Thyroid gland (tissue), 4 donors: ENCODE measurements at regions not wholly inside any gene's neighbourhood (a gene's known extent, or its start where the extent isn't known, plus 50 kb on each side); places are given as distances from the start of the nearest gene placed in this dataset.
A peak's percentile ranks its signal among the peaks of the same experiment; 100 is the strongest.

ENCODE experiments used
- DNase-seq, 2 donors: peaks; one replicate each; pipeline ENCODE4 v3.0.0-alpha.2; 2019
- H3K27ac ChIP-seq, 3 donors: fragments of 200-600 bp; sonication (generic); 1 replicate in 2 of 3; 2 replicates in 1 of 3; pipeline ENCODE4 v1.5.1; 2016 to 2019; ENCODE audit warnings: mild to moderate bottlenecking in 1 of 3, moderate library complexity in 1 of 3
- H3K27me3 ChIP-seq: fragments of 200-600 bp; sonication (generic); one replicate; pipeline ENCODE4 v1.5.1; 2019
- H3K36me3 ChIP-seq, 2 donors: fragments of 200-600 bp; sonication (generic); one replicate each; pipeline ENCODE4 v1.5.1; 2016 to 2019
- H3K4me1 ChIP-seq, 2 donors: fragments of 200-600 bp; sonication (generic); one replicate each; pipeline ENCODE4 v1.5.1; 2017 to 2019
- H3K4me3 ChIP-seq, 3 donors: fragments of 200-600 bp; sonication (generic); replicated peaks in 1 of 3; 1 replicate in 2 of 3; 2 replicates in 1 of 3; pipeline ENCODE4 v1.5.1; 2016; ENCODE audit warnings: mild to moderate bottlenecking in 1 of 3
- H3K9me3 ChIP-seq: fragments of 200-600 bp; sonication (generic); one replicate; pipeline ENCODE4 v1.5.1; 2017
- CTCF ChIP-seq, 6 experiments: fragments of 200-600 bp in 3 of 6; fragments of 450-650 bp in 3 of 6; sonication (generic) in 3 of 6; IDR thresholded peaks; one replicate each; pipeline ENCODE4 v1.5.1; 2016 to 2019; ENCODE audit warnings: antibody characterized with exemption in 6 of 6, mild to moderate bottlenecking in 2 of 6, inconsistent platforms in 1 of 6, moderate library complexity in 1 of 6
- POLR2A ChIP-seq, 2 donors: fragments of 450-650 bp; IDR thresholded peaks; one replicate each; pipeline ENCODE4 v1.6.1; 2017; ENCODE audit warnings: antibody characterized with exemption in 2 of 2, mild to moderate bottlenecking in 2 of 2, moderate library complexity in 1 of 2
- WGBS, 2 donors: methylation state at CpG; one replicate each; pipeline ENCODE4 v1.1.5; 2017; 5-methylcytosine and 5-hydroxymethylcytosine counted together
- intact Hi-C: fragments of 100-400 bp; cut with DNase I; formaldehyde crosslinking; loops from one replicate; pipeline ENCODE4 v1.15.1; 2023

GRCh38 chr12:124655048-124655697 is 87.8 kb upstream of the NCOR2 start:
- peak overlapping the region in 1 of 3 donors; percentile 10 for H3K4me3 ChIP-seq
- TF ChIP-seq POLR2A (IDR thresholded peaks at IDR 0.05) (no peak), CTCF (IDR thresholded peaks at IDR 0.05) (no peak)
- 9 to 11% methylated on average over 17 to 18 of the region's 18 CpGs for WGBS, 2 donors

GRCh38 chr12:124654666-124655047 is 87.2 kb upstream of the NCOR2 start:
- Histone ChIP-seq H3K27ac (peak overlapping the region; percentile 73 to 90 (median 88)), H3K36me3 (no peaks in the 10 kb centered on the region), H3K4me3 (no peak overlapping the region), H3K27me3 (no peaks in the 10 kb centered on the region), H3K4me1 (peaks cover 3 to 18% of the 10 kb centered on the region in 2 donors), H3K9me3 (no peaks in the 10 kb centered on the region)
- WGBS, 2 donors, result 66 to 69% methylated on average over 13 of the region's 13 CpGs
- intact Hi-C loops, result no loop called here
- DNase-seq, result no peak
- no peak for TF ChIP-seq POLR2A (IDR thresholded peaks at IDR 0.05)
- no peak for TF ChIP-seq CTCF (IDR thresholded peaks at IDR 0.05)

More at GRCh38 chr12:124655048-124655697, 87.8 kb upstream of the NCOR2 start:
- Histone ChIP-seq H3K27me3 (no peaks in the 10 kb centered on the region), H3K4me1 (peaks cover 3 to 18% of the 10 kb centered on the region in 2 donors), H3K27ac (peak overlapping the region; percentile 73 to 90 (median 88)), H3K36me3 (no peaks in the 10 kb centered on the region), H3K9me3 (no peaks in the 10 kb centered on the region)
- intact Hi-C loops, result no loop called here
- DNase-seq, result peak; percentile 91 to 92

- no peak overlapping the region for H3K4me3 ChIP-seq
- no peak for DNase-seq
- intact Hi-C loops, result no loop called here
- peaks cover 3 to 18% of the 10 kb centered on the region in 2 donors for H3K4me1 ChIP-seq
- TF ChIP-seq CTCF (IDR thresholded peaks at IDR 0.05), result no peak
- no peak for TF ChIP-seq POLR2A (IDR thresholded peaks at IDR 0.05)
- no peaks in the 10 kb centered on the region for H3K9me3 ChIP-seq
- no peaks in the 10 kb centered on the region for H3K36me3 ChIP-seq
- H3K27me3 ChIP-seq, result no peaks in the 10 kb centered on the region
- H3K27ac ChIP-seq, result no peak overlapping the region
- 66 to 68% methylated on average over 13 to 16 of the region's 19 CpGs for WGBS, 2 donors
Measured at GRCh38 chr12:124653169-124653931, 85.9 kb upstream of the NCOR2 start.

GRCh38 chr12:124652661-124653060 is 85.2 kb upstream of the NCOR2 start:
- H3K4me1 ChIP-seq, result peaks cover 3 to 18% of the 10 kb centered on the region in 2 donors

More at GRCh38 chr12:124652661-124653060, 85.2 kb upstream of the NCOR2 start:
- H3K9me3 ChIP-seq, result no peaks in the 10 kb centered on the region
- H3K27ac ChIP-seq, result no peak overlapping the region
- no peaks in the 10 kb centered on the region for H3K36me3 ChIP-seq
- TF ChIP-seq POLR2A (IDR thresholded peaks at IDR 0.05), result no peak
- TF ChIP-seq CTCF (IDR thresholded peaks at IDR 0.05), result no peak
- intact Hi-C loops, result no loop called here
- 92 to 94% methylated on average over 8 of the region's 9 CpGs for WGBS, 2 donors
- no peaks in the 10 kb centered on the region for H3K27me3 ChIP-seq
- no peak overlapping the region for H3K4me3 ChIP-seq
- no peak for DNase-seq
